ENCODE measurements at regions not wholly inside any gene's neighbourhood (a gene's known extent, or its start where the extent isn't known, plus 50 kb on each side); places are given as distances from the start of the nearest gene placed in this dataset.

DNA sequence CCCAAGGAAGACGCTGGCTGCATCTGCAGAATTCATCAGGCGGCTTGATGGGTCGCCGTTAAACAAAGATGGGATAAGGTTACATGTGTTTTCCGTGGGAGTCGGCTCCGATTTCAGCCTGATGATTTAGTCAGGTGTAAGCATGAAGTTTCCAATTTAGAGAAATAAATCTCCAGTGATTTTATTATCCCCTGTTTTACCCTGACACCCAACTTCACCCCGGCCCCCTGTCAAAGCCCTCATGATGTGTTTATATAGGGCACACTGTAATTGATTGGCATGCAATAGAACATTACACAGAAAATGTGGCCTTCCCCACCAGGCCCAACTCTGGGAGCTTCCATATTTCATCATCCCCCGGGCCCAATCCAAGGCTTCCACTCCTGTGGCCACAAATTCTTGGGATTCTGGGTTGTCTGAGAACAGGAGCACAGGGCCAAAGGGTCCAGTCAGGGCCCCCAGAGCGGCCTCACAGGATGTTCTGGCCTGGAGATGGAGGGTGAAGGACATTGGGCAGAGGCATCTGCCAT, 72.5 kb downstream of the FOXD2 start:
- ATAC-seq (no peak), DNase-seq (no peak)
- intact Hi-C loops (cut with micrococcal nuclease) = no loop called here
- no peaks in the 10 kb centered on the region for H3F3A ChIP-seq (ENCODE audit: low read length, unreplicated experiment)
- H4K20me1 ChIP-seq (ENCODE audit: low read length) = no peaks in the 10 kb centered on the region
- H3K27ac ChIP-seq (ENCODE audit: low read length) = no peak overlapping the region
- H3K4me2 ChIP-seq (ENCODE audit: low read length) = no peak overlapping the region
- CTCF ChIA-PET = no interaction called here
- H3K4me3 ChIP-seq (ENCODE audit: low read length) = no peak overlapping the region
- no peak overlapping the region for H2AFZ ChIP-seq (ENCODE audit: low read length)
- peaks cover 4% of the 10 kb centered on the region; the same call in 1 of the 2 replicates for H3K4me1 ChIP-seq (ENCODE audit: insufficient read depth, low read length)
- peaks cover 59% of the 10 kb centered on the region for H3K27me3 ChIP-seq (ENCODE audit: low read length)
- POLR2A ChIA-PET (ENCODE audit: unreplicated experiment) = no interaction called here
- no peaks in the 10 kb centered on the region for H3K79me2 ChIP-seq (ENCODE audit: low read length)
- H3K36me3 ChIP-seq (ENCODE audit: low read depth, low read length) = no peaks in the 10 kb centered on the region
- no TSS peak for BruUV-seq (replicated peaks)
- no peak overlapping the region for H3K9ac ChIP-seq (ENCODE audit: low read length)
- TF ChIP-seq EZH2phosphoT487 (IDR thresholded peaks at IDR 0.05; ENCODE audit: borderline replicate concordance, low read length) = no peak
- TF ChIP-seq, protein P1, sequence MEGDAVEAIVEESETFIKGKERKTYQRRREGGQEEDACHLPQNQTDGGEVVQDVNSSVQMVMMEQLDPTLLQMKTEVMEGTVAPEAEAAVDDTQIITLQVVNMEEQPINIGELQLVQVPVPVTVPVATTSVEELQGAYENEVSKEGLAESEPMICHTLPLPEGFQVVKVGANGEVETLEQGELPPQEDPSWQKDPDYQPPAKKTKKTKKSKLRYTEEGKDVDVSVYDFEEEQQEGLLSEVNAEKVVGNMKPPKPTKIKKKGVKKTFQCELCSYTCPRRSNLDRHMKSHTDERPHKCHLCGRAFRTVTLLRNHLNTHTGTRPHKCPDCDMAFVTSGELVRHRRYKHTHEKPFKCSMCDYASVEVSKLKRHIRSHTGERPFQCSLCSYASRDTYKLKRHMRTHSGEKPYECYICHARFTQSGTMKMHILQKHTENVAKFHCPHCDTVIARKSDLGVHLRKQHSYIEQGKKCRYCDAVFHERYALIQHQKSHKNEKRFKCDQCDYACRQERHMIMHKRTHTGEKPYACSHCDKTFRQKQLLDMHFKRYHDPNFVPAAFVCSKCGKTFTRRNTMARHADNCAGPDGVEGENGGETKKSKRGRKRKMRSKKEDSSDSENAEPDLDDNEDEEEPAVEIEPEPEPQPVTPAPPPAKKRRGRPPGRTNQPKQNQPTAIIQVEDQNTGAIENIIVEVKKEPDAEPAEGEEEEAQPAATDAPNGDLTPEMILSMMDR (conservative IDR thresholded peaks at IDR 0.05; ENCODE audit: low read depth, low read length) = no peak
- no peak for TF ChIP-seq EZH2 (IDR thresholded peaks at IDR 0.05; ENCODE audit: low read length, unreplicated experiment)
- no peaks in the 10 kb centered on the region for H3K9me2 ChIP-seq (replicated peaks; ENCODE audit: low read length)
- no peaks in the 10 kb centered on the region for H3K9me3 ChIP-seq (ENCODE audit: low read length)

DNA sequence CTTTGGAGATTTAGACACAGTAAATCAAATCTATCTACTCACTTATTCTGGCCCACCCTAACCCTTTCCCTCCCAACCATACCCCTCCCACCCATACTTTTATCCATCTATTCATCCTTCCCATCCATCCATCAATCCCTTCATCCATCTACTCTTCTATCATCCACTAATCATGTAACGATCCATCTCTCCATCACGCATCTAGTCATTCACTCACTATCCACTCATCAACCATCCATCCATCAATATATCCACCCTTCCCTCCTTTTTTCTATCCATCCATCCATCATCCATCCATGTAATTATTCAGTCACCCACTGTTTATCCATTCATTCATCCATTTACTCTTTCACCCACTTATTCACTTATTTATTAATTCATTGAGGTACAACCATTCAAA, 74.0 kb downstream of the FOXD2 start:
- Histone ChIP-seq H3K9me2 (replicated peaks; ENCODE audit: low read length) (no peaks in the 10 kb centered on the region), H3K79me2 (ENCODE audit: low read length) (no peaks in the 10 kb centered on the region), H3K36me3 (ENCODE audit: low read depth, low read length) (no peaks in the 10 kb centered on the region), H3K9me3 (ENCODE audit: low read length) (no peaks in the 10 kb centered on the region), H3K4me1 (ENCODE audit: insufficient read depth, low read length) (peaks cover 4% of the 10 kb centered on the region; the same call in 1 of the 2 replicates), H3K4me3 (ENCODE audit: low read length) (no peak overlapping the region), H3K27ac (ENCODE audit: low read length) (no peak overlapping the region), H3K9ac (ENCODE audit: low read length) (no peak overlapping the region), H3K4me2 (ENCODE audit: low read length) (no peak overlapping the region), H3F3A (ENCODE audit: low read length, unreplicated experiment) (no peaks in the 10 kb centered on the region), H4K20me1 (ENCODE audit: low read length) (no peaks in the 10 kb centered on the region), H3K27me3 (ENCODE audit: low read length) (peaks cover 44% of the 10 kb centered on the region), H2AFZ (ENCODE audit: low read length) (no peak overlapping the region)
- POLR2A ChIA-PET (ENCODE audit: unreplicated experiment) = no interaction called here
- DNase-seq = no peak
- intact Hi-C loops (cut with micrococcal nuclease) = no loop called here
- no TSS peak for BruUV-seq (replicated peaks)
- TF ChIP-seq, protein P1 (conservative IDR thresholded peaks at IDR 0.05; ENCODE audit: low read depth, low read length) = no peak
- no peak for TF ChIP-seq EZH2phosphoT487 (IDR thresholded peaks at IDR 0.05; ENCODE audit: borderline replicate concordance, low read length)
- no peak for TF ChIP-seq EZH2 (IDR thresholded peaks at IDR 0.05; ENCODE audit: low read length, unreplicated experiment)
- CTCF ChIA-PET = no interaction called here
- no peak for ATAC-seq

DNA sequence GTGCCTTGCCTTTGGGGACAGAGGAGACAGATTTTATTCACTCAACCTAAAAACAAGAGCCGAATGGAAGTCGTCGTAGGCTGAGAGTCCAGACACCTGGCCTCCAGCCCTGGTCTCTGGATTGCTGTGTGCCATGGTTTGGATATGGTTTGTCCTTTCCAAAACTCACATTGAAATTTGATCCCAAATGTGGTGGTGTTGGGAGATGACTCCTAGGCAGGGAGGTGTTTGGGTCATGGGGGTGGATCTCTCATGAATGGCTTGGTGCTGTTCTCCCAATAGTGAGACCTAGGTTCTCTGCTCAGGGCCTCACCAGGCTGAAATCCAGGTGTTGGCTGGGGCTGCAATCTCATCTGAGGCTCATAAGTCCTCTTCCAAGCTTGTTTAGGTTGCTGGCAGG, 75.5 kb downstream of the FOXD2 start:
- Histone ChIP-seq H3K9ac (ENCODE audit: low read length) (no peak overlapping the region), H3K9me2 (replicated peaks; ENCODE audit: low read length) (no peaks in the 10 kb centered on the region), H3K27ac (ENCODE audit: low read length) (no peak overlapping the region), H3K27me3 (ENCODE audit: low read length) (peaks cover 29% of the 10 kb centered on the region), H3K79me2 (ENCODE audit: low read length) (no peaks in the 10 kb centered on the region), H4K20me1 (ENCODE audit: low read length) (no peaks in the 10 kb centered on the region), H3K36me3 (ENCODE audit: low read depth, low read length) (no peaks in the 10 kb centered on the region), H3K4me3 (ENCODE audit: low read length) (no peak overlapping the region), H3K4me1 (ENCODE audit: insufficient read depth, low read length) (peaks cover 2% of the 10 kb centered on the region; the same call in 1 of the 2 replicates), H2AFZ (ENCODE audit: low read length) (no peak overlapping the region), H3F3A (ENCODE audit: low read length, unreplicated experiment) (no peaks in the 10 kb centered on the region), H3K4me2 (ENCODE audit: low read length) (no peak overlapping the region), H3K9me3 (ENCODE audit: low read length) (no peaks in the 10 kb centered on the region)
- ATAC-seq (no peak), DNase-seq (no peak)
- no TSS peak for BruUV-seq (replicated peaks)
- POLR2A ChIA-PET (ENCODE audit: unreplicated experiment) = no interaction called here
- CTCF ChIA-PET = no interaction called here
- no peak for TF ChIP-seq EZH2 (IDR thresholded peaks at IDR 0.05; ENCODE audit: low read length, unreplicated experiment)
- TF ChIP-seq EZH2phosphoT487 (IDR thresholded peaks at IDR 0.05; ENCODE audit: borderline replicate concordance, low read length) = no peak
- TF ChIP-seq, protein P1 (conservative IDR thresholded peaks at IDR 0.05; ENCODE audit: low read depth, low read length) = no peak
- intact Hi-C loops (cut with micrococcal nuclease) = no loop called here
